Endothelial cell of umbilical vein (primary cell): ENCODE measurements at regions not wholly inside any gene's neighbourhood (a gene's known extent, or its start where the extent isn't known, plus 50 kb on each side); places are given as distances from the start of the nearest gene placed in this dataset.

Experiments
- BruUV-seq: library from RNA; stranded (reverse); fragments of 400-500 nt; replicated peaks from 2 replicates; lab custom pipeline; 2021; lab: Mats Ljungman, UMichigan
- CTCF ChIA-PET: fragments of 300-600, 350-600 bp; sonication (Branson Sonifier 250); formaldehyde crosslinking; loops from one replicate; lab custom pipeline; 2021; ENCODE audit warnings: antibody characterized with exemption, inconsistent platforms; lab: Charles Lee
- POLR2A ChIA-PET: fragments of 300-600, 350-600 bp; sonication (Branson Sonifier 250); formaldehyde crosslinking; loops from one replicate; lab custom pipeline; 2021; ENCODE audit warnings: antibody characterized with exemption, inconsistent platforms; lab: Charles Lee
- DNase-seq: peaks from one replicate; pipeline ENCODE4 v3.0.0-alpha.2; 2011; ENCODE audit warnings: low read depth, low spot score
- FAIRE-seq: peaks from 2 replicates; lab custom pipeline; 2011; peaks lifted over from hg19 to GRCh38; lab: Jason Lieb, UNC
- H2AFZ ChIP-seq: 2 replicates; pipeline ENCODE4 v1.6.0; 2012; ENCODE audit warnings: low read depth, low read length, control low read depth, inconsistent platforms
- H3K27ac ChIP-seq: 2 replicates; pipeline ENCODE4 v1.5.1; 2011; ENCODE audit warnings: low read depth, mild to moderate bottlenecking, control low read depth, low read length, moderate library complexity; ENCODE audit not compliant: insufficient read depth
- H3K27me3 ChIP-seq, 2 experiments: 2 replicates each; pipeline versions ENCODE4 v1.6.0 to v1.6.1; 2011; ENCODE audit warnings: low read length in 2 of 2, mixed read lengths in 1 of 2; ENCODE audit not compliant: control insufficient read depth in 2 of 2, insufficient read depth in 2 of 2
- H3K36me3 ChIP-seq, 2 experiments: 2 replicates in 1 of 2; 3 replicates in 1 of 2; pipeline ENCODE4 v1.5.1; 2011; ENCODE audit warnings: low read length in 2 of 2, mild to moderate bottlenecking in 1 of 2, moderate library complexity in 1 of 2; ENCODE audit not compliant: control insufficient read depth in 2 of 2, insufficient read depth in 2 of 2; ENCODE audit errors: extremely low read depth in 1 of 2
- H3K4me1 ChIP-seq: 3 replicates; pipeline ENCODE4 v1.5.1; 2011; ENCODE audit warnings: mild to moderate bottlenecking, low read length; ENCODE audit not compliant: control insufficient read depth, insufficient read depth; ENCODE audit errors: extremely low read depth
- H3K4me2 ChIP-seq: 2 replicates; pipeline ENCODE4 v1.6.1; 2011; ENCODE audit warnings: low read length, control low read depth, mixed read lengths; ENCODE audit not compliant: insufficient read depth
- H3K4me3 ChIP-seq, 3 experiments: fragments of 200-600 bp in 1 of 3; sonication (generic), shearing (Covaris generic) in 1 of 3; replicated peaks in 1 of 3; 2 replicates each; pipeline ENCODE4 v1.5.1; 2011 to 2016; ENCODE audit warnings: control low read depth in 3 of 3, low read length in 3 of 3, mild to moderate bottlenecking in 2 of 3, inconsistent platforms in 1 of 3, low read depth in 1 of 3, moderate library complexity in 1 of 3; ENCODE audit not compliant: insufficient read depth in 1 of 3
- H3K79me2 ChIP-seq: 2 replicates; pipeline ENCODE4 v1.6.0; 2012; ENCODE audit warnings: low read length, inconsistent platforms; ENCODE audit not compliant: control insufficient read depth, insufficient read depth
- H3K9ac ChIP-seq: replicated peaks from 2 replicates; pipeline ENCODE3; 2011; ENCODE audit warnings: low read length, control low read depth; ENCODE audit not compliant: insufficient read depth; ENCODE audit errors: extremely low read depth
- H3K9me1 ChIP-seq: replicated peaks from 3 replicates; pipeline ENCODE4 v1.6.0; 2011; ENCODE audit warnings: mild to moderate bottlenecking, low read length; ENCODE audit not compliant: control insufficient read depth, insufficient read depth; ENCODE audit errors: extremely low read depth
- H3K9me3 ChIP-seq: replicated peaks from 2 replicates; pipeline ENCODE4 v1.5.1; 2012; ENCODE audit warnings: low read length, inconsistent platforms; ENCODE audit not compliant: control insufficient read depth, insufficient read depth
- H4K20me1 ChIP-seq: replicated peaks from 2 replicates; pipeline ENCODE3; 2011; ENCODE audit warnings: mild to moderate bottlenecking, low read length; ENCODE audit not compliant: control insufficient read depth, insufficient read depth; ENCODE audit errors: extremely low read depth
- CTCF ChIP-seq, 2 donors: IDR thresholded peaks; 1 replicate in 1 of 2; 2 replicates in 1 of 2; pipeline ENCODE4 v1.5.1; 2011; ENCODE audit warnings: low read length in 2 of 2, mild to moderate bottlenecking in 2 of 2, moderate library complexity in 2 of 2, control low read depth in 1 of 2, inconsistent platforms in 1 of 2, low read depth in 1 of 2; ENCODE audit not compliant: insufficient read depth in 1 of 2; ENCODE audit errors: extremely low read depth in 1 of 2
- FOS ChIP-seq: IDR thresholded peaks from 2 replicates; pipeline ENCODE4 v1.6.1; 2011; ENCODE audit warnings: mild to moderate bottlenecking, low read length, moderate library complexity, borderline replicate concordance; ENCODE audit not compliant: insufficient read depth
- GATA2 ChIP-seq: IDR thresholded peaks from 2 replicates; pipeline ENCODE4 v1.7.0; 2011; ENCODE audit warnings: low read depth, mild to moderate bottlenecking, moderate library complexity, mixed read lengths, low read length; ENCODE audit not compliant: insufficient read length, insufficient read depth
- JUN ChIP-seq: IDR thresholded peaks from 2 replicates; pipeline ENCODE4 v1.6.1; 2011; ENCODE audit warnings: borderline replicate concordance, low read depth; ENCODE audit not compliant: insufficient read length, insufficient read depth
- MYC ChIP-seq: IDR thresholded peaks from one replicate; pipeline ENCODE4 v1.6.1; 2011; ENCODE audit warnings: mild to moderate bottlenecking, low read depth, low read length
- POLR2A ChIP-seq: IDR thresholded peaks from 2 replicates; pipeline ENCODE4 v1.6.1; 2012; ENCODE audit warnings: low read depth, mild to moderate bottlenecking, control low read depth, low read length
- POLR2AphosphoS5 ChIP-seq: IDR thresholded peaks from 2 replicates; pipeline ENCODE4 v1.6.1; 2012; ENCODE audit warnings: low read depth, mild to moderate bottlenecking, control low read depth, low read length, moderate library complexity; ENCODE audit not compliant: insufficient read depth
- dilution Hi-C: fragments of 300-500 bp; cut with MboI; formaldehyde crosslinking; loops from one replicate; pipeline ENCODE4 v1.15.0; 2019; ENCODE audit warnings: low sequenced_read_pairs; ENCODE audit not compliant: extremely low pct_ligation_motif_present
- intact Hi-C: fragments of 100-400 bp; cut with micrococcal nuclease; formaldehyde crosslinking; loops from one replicate; pipeline ENCODE4 v1.10.0; 2022

GRCh38 chr1:56133522-56134472 is 445.6 kb downstream of the PLPP3 start:
- no peaks in the 10 kb centered on the region for H3K9me1 ChIP-seq
- no peaks in the 10 kb centered on the region for H3K36me3 ChIP-seq
- H3K27me3 ChIP-seq, result no peaks in the 10 kb centered on the region
- no peak overlapping the region for H3K4me3 ChIP-seq
- H3K4me2 ChIP-seq, result no peak overlapping the region
- no peaks in the 10 kb centered on the region for H3K79me2 ChIP-seq
- no TSS peak for BruUV-seq
- H3K27ac ChIP-seq, result no peak overlapping the region
- ChIA-PET POLR2A (no interaction called here), CTCF (interaction anchor here (1.2 to 1.6 kb wide), 4 partner anchors 13 to 277 kb away, joined by 3 to 7 read pairs (median 3); no protein-coding TSS in a partner anchor)
- H2AFZ ChIP-seq, result no peak overlapping the region
- no peaks in the 10 kb centered on the region for H3K9me3 ChIP-seq
- FAIRE-seq (no peak), DNase-seq (no peak)
- intact Hi-C loops, result no loop called here
- TF ChIP-seq CTCF (IDR thresholded peaks at IDR 0.05; ENCODE audit: extremely low read depth in 1 of 2, insufficient read depth in 1 of 2, low read depth in 1 of 2, low read length in 2 of 2) (no peak), MYC (no peak), POLR2A (no peak), POLR2AphosphoS5 (no peak), GATA2 (no peak), FOS (no peak), JUN (no peak)
- no peak overlapping the region for H3K9ac ChIP-seq
- dilution Hi-C loops, result no loop called here
- peaks cover 19% of the 10 kb centered on the region for H3K4me1 ChIP-seq
- no peaks in the 10 kb centered on the region for H4K20me1 ChIP-seq
